ENCODE measurements at regions not wholly inside any gene's neighbourhood (a gene's known extent, or its start where the extent isn't known, plus 50 kb on each side); places are given as distances from the start of the nearest gene placed in this dataset.
A peak's percentile ranks its signal among the peaks of the same experiment; 100 is the strongest.

DNA sequence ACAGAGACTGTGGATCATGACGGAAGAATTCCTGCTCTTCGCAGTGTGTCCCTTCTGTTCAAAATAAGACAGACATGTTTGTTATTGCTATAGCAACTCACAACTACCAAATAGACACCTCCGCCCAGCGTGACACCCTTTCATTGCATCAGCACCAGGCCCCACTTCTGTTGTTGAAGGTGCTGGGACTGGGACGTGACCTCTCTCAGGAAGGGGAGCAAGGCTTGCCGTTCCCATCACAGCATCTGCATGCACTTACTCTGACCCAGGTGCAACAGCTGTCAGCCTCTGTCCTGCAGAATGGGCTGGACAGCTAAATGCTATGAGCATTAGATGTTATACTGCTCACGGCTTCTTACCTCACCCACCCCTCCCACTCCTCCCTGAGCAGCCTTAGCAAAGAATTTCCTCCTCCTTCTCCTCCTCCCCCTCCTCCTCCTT, 94.1 kb downstream of the DACT2 start:
- DNase-seq (ENCODE audit: low spot score), result no peak
- ATAC-seq, result peak; percentile 41
- peaks cover 3% of the 10 kb centered on the region; the same call in 1 of the 2 replicates for H3K9me3 Mint-ChIP-seq
- H3K27me3 Mint-ChIP-seq (ENCODE audit: low read depth), result no peaks in the 10 kb centered on the region
- ChIA-PET POLR2A (no interaction called here), CTCF (no interaction called here)
- H3K4me1 Mint-ChIP-seq, result peaks cover 28% of the 10 kb centered on the region
- TF ChIP-seq ZNF263 (CRISPR knock-in tag; IDR thresholded peaks at IDR 0.05; ENCODE audit: low read depth) (peak; percentile 87), ZNF121 (CRISPR knock-in tag; IDR thresholded peaks at IDR 0.05) (no peak), ZBTB43 (CRISPR knock-in tag; IDR thresholded peaks at IDR 0.05) (no peak), FOXP4 (CRISPR knock-in tag; IDR thresholded peaks at IDR 0.05) (no peak), MYBL2 (CRISPR knock-in tag; IDR thresholded peaks at IDR 0.05) (no peak), NFYB (CRISPR knock-in tag; conservative IDR thresholded peaks at IDR 0.05; ENCODE audit: low read depth) (no peak), ETV6 (CRISPR knock-in tag; IDR thresholded peaks at IDR 0.05) (no peak), ATF3 (CRISPR knock-in tag; conservative IDR thresholded peaks at IDR 0.05) (peak; percentile 60; the same call in 1 of the 2 replicates), ZNF396 (CRISPR knock-in tag; IDR thresholded peaks at IDR 0.05; ENCODE audit: borderline replicate concordance) (no peak), RORB (CRISPR knock-in tag; IDR thresholded peaks at IDR 0.05) (no peak), HMGA2 (CRISPR knock-in tag; IDR thresholded peaks at IDR 0.05) (no peak)
- TF ChIP-seq, protein P1, sequence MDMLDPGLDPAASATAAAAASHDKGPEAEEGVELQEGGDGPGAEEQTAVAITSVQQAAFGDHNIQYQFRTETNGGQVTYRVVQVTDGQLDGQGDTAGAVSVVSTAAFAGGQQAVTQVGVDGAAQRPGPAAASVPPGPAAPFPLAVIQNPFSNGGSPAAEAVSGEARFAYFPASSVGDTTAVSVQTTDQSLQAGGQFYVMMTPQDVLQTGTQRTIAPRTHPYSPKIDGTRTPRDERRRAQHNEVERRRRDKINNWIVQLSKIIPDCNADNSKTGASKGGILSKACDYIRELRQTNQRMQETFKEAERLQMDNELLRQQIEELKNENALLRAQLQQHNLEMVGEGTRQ (CRISPR knock-in tag; IDR thresholded peaks at IDR 0.05), result no peak
- TF ChIP-seq, protein P2, sequence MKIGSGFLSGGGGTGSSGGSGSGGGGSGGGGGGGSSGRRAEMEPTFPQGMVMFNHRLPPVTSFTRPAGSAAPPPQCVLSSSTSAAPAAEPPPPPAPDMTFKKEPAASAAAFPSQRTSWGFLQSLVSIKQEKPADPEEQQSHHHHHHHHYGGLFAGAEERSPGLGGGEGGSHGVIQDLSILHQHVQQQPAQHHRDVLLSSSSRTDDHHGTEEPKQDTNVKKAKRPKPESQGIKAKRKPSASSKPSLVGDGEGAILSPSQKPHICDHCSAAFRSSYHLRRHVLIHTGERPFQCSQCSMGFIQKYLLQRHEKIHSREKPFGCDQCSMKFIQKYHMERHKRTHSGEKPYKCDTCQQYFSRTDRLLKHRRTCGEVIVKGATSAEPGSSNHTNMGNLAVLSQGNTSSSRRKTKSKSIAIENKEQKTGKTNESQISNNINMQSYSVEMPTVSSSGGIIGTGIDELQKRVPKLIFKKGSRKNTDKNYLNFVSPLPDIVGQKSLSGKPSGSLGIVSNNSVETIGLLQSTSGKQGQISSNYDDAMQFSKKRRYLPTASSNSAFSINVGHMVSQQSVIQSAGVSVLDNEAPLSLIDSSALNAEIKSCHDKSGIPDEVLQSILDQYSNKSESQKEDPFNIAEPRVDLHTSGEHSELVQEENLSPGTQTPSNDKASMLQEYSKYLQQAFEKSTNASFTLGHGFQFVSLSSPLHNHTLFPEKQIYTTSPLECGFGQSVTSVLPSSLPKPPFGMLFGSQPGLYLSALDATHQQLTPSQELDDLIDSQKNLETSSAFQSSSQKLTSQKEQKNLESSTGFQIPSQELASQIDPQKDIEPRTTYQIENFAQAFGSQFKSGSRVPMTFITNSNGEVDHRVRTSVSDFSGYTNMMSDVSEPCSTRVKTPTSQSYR (CRISPR knock-in tag; IDR thresholded peaks at IDR 0.05), result no peak
- TF ChIP-seq, protein P3, sequence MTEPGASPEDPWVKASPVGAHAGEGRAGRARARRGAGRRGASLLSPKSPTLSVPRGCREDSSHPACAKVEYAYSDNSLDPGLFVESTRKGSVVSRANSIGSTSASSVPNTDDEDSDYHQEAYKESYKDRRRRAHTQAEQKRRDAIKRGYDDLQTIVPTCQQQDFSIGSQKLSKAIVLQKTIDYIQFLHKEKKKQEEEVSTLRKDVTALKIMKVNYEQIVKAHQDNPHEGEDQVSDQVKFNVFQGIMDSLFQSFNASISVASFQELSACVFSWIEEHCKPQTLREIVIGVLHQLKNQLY (CRISPR knock-in tag; IDR thresholded peaks at IDR 0.05), result no peak
- no peaks in the 10 kb centered on the region for H3K36me3 Mint-ChIP-seq
- H3K27ac Mint-ChIP-seq, result no peak overlapping the region
- H3K4me3 Mint-ChIP-seq, result no peak overlapping the region

- H3K9me3 Mint-ChIP-seq, result peaks cover 3% of the 10 kb centered on the region; the same call in 1 of the 2 replicates
- ATAC-seq (no peak), DNase-seq (ENCODE audit: low spot score) (no peak)
- H3K4me1 Mint-ChIP-seq, result peaks cover 28% of the 10 kb centered on the region
- H3K36me3 Mint-ChIP-seq, result no peaks in the 10 kb centered on the region
- no peak overlapping the region for H3K27ac Mint-ChIP-seq
- POLR2A ChIA-PET, result no interaction called here
- no peaks in the 10 kb centered on the region for H3K27me3 Mint-ChIP-seq (ENCODE audit: low read depth)
- no peak overlapping the region for H3K4me3 Mint-ChIP-seq
- CTCF ChIA-PET, result no interaction called here
- TF ChIP-seq ZBTB43 (CRISPR knock-in tag; IDR thresholded peaks at IDR 0.05) (no peak), GRHL2 (CRISPR knock-in tag; IDR thresholded peaks at IDR 0.05; ENCODE audit: insufficient replicate concordance, severe bottlenecking) (no peak), SP1 (CRISPR knock-in tag; conservative IDR thresholded peaks at IDR 0.05) (no peak), NR2C2 (CRISPR knock-in tag; IDR thresholded peaks at IDR 0.05) (no peak), RORB (CRISPR knock-in tag; IDR thresholded peaks at IDR 0.05) (no peak), STAT6 (CRISPR knock-in tag; conservative IDR thresholded peaks at IDR 0.05; ENCODE audit: low read depth) (no peak), MAX (CRISPR knock-in tag; IDR thresholded peaks at IDR 0.05) (no peak), SOX15 (CRISPR knock-in tag; IDR thresholded peaks at IDR 0.05) (no peak), SMAD4 (CRISPR knock-in tag; IDR thresholded peaks at IDR 0.05) (no peak), OVOL2 (CRISPR knock-in tag; IDR thresholded peaks at IDR 0.05; ENCODE audit: borderline replicate concordance) (no peak), E2F5 (CRISPR knock-in tag; IDR thresholded peaks at IDR 0.05) (no peak)
Measured at GRCh38 chr6:168223755-168224154, 95.8 kb downstream of the DACT2 start.
